Thyroid gland (tissue), 4 donors: ENCODE measurements at regions not wholly inside any gene's neighbourhood (a gene's known extent, or its start where the extent isn't known, plus 50 kb on each side); places are given as distances from the start of the nearest gene placed in this dataset.

Experiments used
- CTCF ChIP-seq, 6 experiments: fragments of 200-600 bp in 3 of 6; fragments of 450-650 bp in 3 of 6; sonication (generic) in 3 of 6; IDR thresholded peaks; one replicate each; pipeline ENCODE4 v1.5.1; 2016 to 2019; ENCODE audit warnings: antibody characterized with exemption in 6 of 6, mild to moderate bottlenecking in 2 of 6, inconsistent platforms in 1 of 6, moderate library complexity in 1 of 6
- POLR2A ChIP-seq, 2 donors: fragments of 450-650 bp; IDR thresholded peaks; one replicate each; pipeline ENCODE4 v1.6.1; 2017; ENCODE audit warnings: antibody characterized with exemption in 2 of 2, mild to moderate bottlenecking in 2 of 2, moderate library complexity in 1 of 2

- TF ChIP-seq POLR2A (IDR thresholded peaks at IDR 0.05): no peak
- TF ChIP-seq CTCF (IDR thresholded peaks at IDR 0.05): no peak
Measured at GRCh38 chr10:21049482-21049881, 152.4 kb upstream of the NEBL start.
